OCI-LY1 (cell line): ENCODE measurements at regions not wholly inside any gene's neighbourhood (a gene's known extent, or its start where the extent isn't known, plus 50 kb on each side); places are given as distances from the start of the nearest gene placed in this dataset.

Source experiments
- H2AFZ ChIP-seq: fragments of 200-600 bp; sonication (generic), shearing (Covaris generic); 2 replicates; pipeline ENCODE4 v1.6.0; 2014; ENCODE audit warnings: antibody characterized with exemption, mild to moderate bottlenecking, low read length
- H3F3A ChIP-seq: fragments of 200-600 bp; sonication (generic), shearing (Covaris generic); 2 replicates; pipeline ENCODE4 v1.6.0; 2014; ENCODE audit warnings: mild to moderate bottlenecking, antibody characterized with exemption, low read length, moderate library complexity; ENCODE audit not compliant: insufficient read depth
- H3K27ac ChIP-seq: fragments of 200-600 bp; sonication (generic); 2 replicates; pipeline ENCODE4 v1.5.1; 2014; ENCODE audit warnings: low read length, mixed run types, mild to moderate bottlenecking, low read depth; ENCODE audit not compliant: poor library complexity, severe bottlenecking
- H3K27me3 ChIP-seq: fragments of 200-600 bp; sonication (generic); 2 replicates; pipeline ENCODE4 v1.6.0; 2014; ENCODE audit warnings: antibody characterized with exemption, mild to moderate bottlenecking, low read length, moderate library complexity; ENCODE audit not compliant: insufficient read depth
- H3K36me3 ChIP-seq: fragments of 200-600 bp; sonication (generic); 2 replicates; pipeline ENCODE4 v1.6.1; 2014; ENCODE audit warnings: mild to moderate bottlenecking, antibody characterized with exemption, low read length, moderate library complexity, mixed read lengths; ENCODE audit not compliant: insufficient read depth
- H3K4me1 ChIP-seq: fragments of 200-600 bp; sonication (generic); 2 replicates; pipeline ENCODE4 v1.5.1; 2014; ENCODE audit warnings: mild to moderate bottlenecking, low read length, moderate library complexity; ENCODE audit not compliant: insufficient read depth, severe bottlenecking
- H3K4me2 ChIP-seq: fragments of 200-600 bp; sonication (generic), shearing (Covaris generic); 2 replicates; pipeline ENCODE4 v1.6.1; 2014; ENCODE audit warnings: low read length
- H3K4me3 ChIP-seq: fragments of 200-600 bp; sonication (generic); 2 replicates; pipeline ENCODE4 v1.5.1; 2014; ENCODE audit warnings: low read length, low read depth, mild to moderate bottlenecking, mixed read lengths; ENCODE audit not compliant: poor library complexity, severe bottlenecking
- H3K79me2 ChIP-seq: fragments of 200-600 bp; shearing (Covaris generic); 2 replicates; pipeline ENCODE4 v1.6.1; 2016; ENCODE audit warnings: mixed run types, low read length, mixed read lengths; ENCODE audit not compliant: insufficient read depth
- H3K9ac ChIP-seq: fragments of 200-600 bp; sonication (generic), shearing (Covaris generic); 2 replicates; pipeline ENCODE4 v1.6.1; 2014; ENCODE audit warnings: mild to moderate bottlenecking, low read length, mixed read lengths
- H3K9me2 ChIP-seq: fragments of 200-600 bp; sonication (generic), shearing (Covaris generic); 2 replicates; pipeline ENCODE4 v1.6.1; 2014; ENCODE audit warnings: low read depth, mild to moderate bottlenecking, low read length, mixed read lengths
- H3K9me3 ChIP-seq: fragments of 200-600 bp; shearing (Covaris generic); 2 replicates; pipeline ENCODE4 v1.6.1; 2014; ENCODE audit warnings: low read length, mixed read lengths
- H4K20me1 ChIP-seq: fragments of 200-600 bp; sonication (generic), shearing (Covaris generic); 2 replicates; pipeline ENCODE4 v1.6.0; 2016; ENCODE audit warnings: mild to moderate bottlenecking, low read length; ENCODE audit not compliant: insufficient read depth
- CTCF ChIP-seq: fragments of 200-600 bp; sonication (generic), shearing (Covaris generic); IDR thresholded peaks from 2 replicates; pipeline ENCODE4 v1.5.1; 2017; ENCODE audit warnings: mild to moderate bottlenecking, antibody characterized with exemption, low read length, moderate library complexity, mixed read lengths
- EZH2 ChIP-seq: fragments of 200-600 bp; sonication (generic), shearing (Covaris generic); IDR thresholded peaks from 2 replicates; pipeline ENCODE4 v1.8.0; 2017; ENCODE audit warnings: borderline replicate concordance, mixed run types, mild to moderate bottlenecking, antibody characterized with exemption, low read length, moderate library complexity, mixed read lengths

GRCh38 chr15:26179906-26180305 lies 316.8 kb upstream of the ATP10A start:
- Histone ChIP-seq H3K9ac (no peak overlapping the region), H3F3A (no peaks in the 10 kb centered on the region), H2AFZ (no peak overlapping the region), H3K9me3 (no peaks in the 10 kb centered on the region), H4K20me1 (no peaks in the 10 kb centered on the region), H3K9me2 (no peaks in the 10 kb centered on the region), H3K36me3 (no peaks in the 10 kb centered on the region), H3K27me3 (no peaks in the 10 kb centered on the region), H3K4me2 (no peak overlapping the region), H3K4me3 (no peak overlapping the region), H3K4me1 (no peaks in the 10 kb centered on the region), H3K27ac (no peak overlapping the region), H3K79me2 (no peaks in the 10 kb centered on the region)
- TF ChIP-seq EZH2: no peak

- TF ChIP-seq CTCF (no peak), EZH2 (no peak)
- Histone ChIP-seq H2AFZ (no peak overlapping the region), H3K9ac (no peak overlapping the region), H3K27me3 (no peaks in the 10 kb centered on the region), H3K9me2 (no peaks in the 10 kb centered on the region), H3F3A (no peaks in the 10 kb centered on the region), H3K27ac (no peak overlapping the region), H3K4me3 (no peak overlapping the region), H3K36me3 (no peaks in the 10 kb centered on the region), H3K79me2 (no peaks in the 10 kb centered on the region), H3K4me1 (no peaks in the 10 kb centered on the region), H3K4me2 (no peak overlapping the region), H4K20me1 (no peaks in the 10 kb centered on the region), H3K9me3 (no peaks in the 10 kb centered on the region)
These were observed 315.6 kb upstream of the ATP10A start for GRCh38 chr15:26178640-26179220.

- Histone ChIP-seq H3K9ac (no peak overlapping the region), H3F3A (no peaks in the 10 kb centered on the region), H3K4me2 (no peak overlapping the region), H4K20me1 (no peaks in the 10 kb centered on the region), H2AFZ (no peak overlapping the region), H3K9me3 (no peaks in the 10 kb centered on the region), H3K27me3 (no peaks in the 10 kb centered on the region), H3K36me3 (no peaks in the 10 kb centered on the region), H3K9me2 (no peaks in the 10 kb centered on the region), H3K27ac (no peak overlapping the region), H3K4me3 (no peak overlapping the region), H3K79me2 (no peaks in the 10 kb centered on the region), H3K4me1 (no peaks in the 10 kb centered on the region)
- TF ChIP-seq EZH2 (no peak), CTCF (no peak)
These were observed 314.7 kb upstream of the ATP10A start for GRCh38 chr15:26177816-26178215.

- Histone ChIP-seq H3K27me3 (no peaks in the 10 kb centered on the region), H3K79me2 (no peaks in the 10 kb centered on the region), H4K20me1 (no peaks in the 10 kb centered on the region), H3K9me2 (no peaks in the 10 kb centered on the region), H2AFZ (no peak overlapping the region), H3K27ac (no peak overlapping the region), H3K4me3 (no peak overlapping the region), H3K9ac (no peak overlapping the region), H3K4me2 (no peak overlapping the region), H3F3A (no peaks in the 10 kb centered on the region), H3K9me3 (no peaks in the 10 kb centered on the region), H3K36me3 (no peaks in the 10 kb centered on the region), H3K4me1 (no peaks in the 10 kb centered on the region)
- no peak for TF ChIP-seq EZH2
- no peak for TF ChIP-seq CTCF
These were observed 313.7 kb upstream of the ATP10A start for GRCh38 chr15:26176831-26177230.
